WTC11 (cell line): ENCODE measurements at regions not wholly inside any gene's neighbourhood (a gene's known extent, or its start where the extent isn't known, plus 50 kb on each side); places are given as distances from the start of the nearest gene placed in this dataset.

Experiments used
- ATAC-seq: fragments of 200-7000 bp; cut with Tn5 transposase; 2 replicates; pipeline ENCODE4 v1.10.0; 2021; ENCODE audit warnings: mild to moderate bottlenecking, moderate library complexity
- CTCF ChIA-PET: fragments of 300-600 bp; sonication (Branson Sonifier 250); formaldehyde crosslinking; loops from one replicate; lab custom pipeline; 2021; ENCODE audit warnings: antibody characterized with exemption; lab: Charles Lee
- POLR2A ChIA-PET: fragments of 350-600 bp; sonication (Branson Sonifier 250); formaldehyde crosslinking; loops from one replicate; lab custom pipeline; 2021; ENCODE audit warnings: antibody characterized with exemption; lab: Charles Lee
- DNase-seq: peaks from one replicate; pipeline ENCODE4 v3.0.0; 2021; ENCODE audit warnings: low spot score
- H3K27ac Mint-ChIP-seq: 2 replicates; pipeline ENCODE4 v1.8.0; 2021; ENCODE audit warnings: mixed read lengths
- H3K27me3 Mint-ChIP-seq: 2 replicates; pipeline ENCODE4 v1.8.0; 2021; ENCODE audit warnings: low read depth, mild to moderate bottlenecking, moderate library complexity, mixed read lengths
- H3K36me3 Mint-ChIP-seq: 2 replicates; pipeline ENCODE4 v1.8.0; 2021; ENCODE audit warnings: mixed read lengths
- H3K4me1 Mint-ChIP-seq: 2 replicates; pipeline ENCODE4 v1.8.0; 2022; ENCODE audit warnings: mixed read lengths
- H3K4me3 Mint-ChIP-seq: 2 replicates; pipeline ENCODE4 v1.8.0; 2021; ENCODE audit warnings: mild to moderate bottlenecking, moderate library complexity, mixed read lengths
- H3K9me3 Mint-ChIP-seq: 2 replicates; pipeline ENCODE4 v1.8.0; 2021; ENCODE audit warnings: mixed read lengths
- CREB1 ChIP-seq: sonication (generic); formaldehyde crosslinking; IDR thresholded peaks from 2 replicates; pipeline ENCODE4 v1.8.0; 2023; ENCODE audit warnings: mild to moderate bottlenecking, missing genetic modification reagents
- CREM ChIP-seq: sonication (generic); formaldehyde crosslinking; IDR thresholded peaks from 2 replicates; pipeline ENCODE4 v1.8.1; 2022; ENCODE audit warnings: mild to moderate bottlenecking, missing genetic modification reagents, moderate library complexity
- E2F1 ChIP-seq: sonication (generic); formaldehyde crosslinking; IDR thresholded peaks from 2 replicates; pipeline ENCODE4 v1.8.0; 2022; ENCODE audit warnings: mild to moderate bottlenecking, missing genetic modification reagents
- EMX1 ChIP-seq: fragments of 250-450 bp; sonication (Bioruptor Pico); IDR thresholded peaks from 2 replicates; pipeline ENCODE4 v1.8.0; 2021; ENCODE audit warnings: mild to moderate bottlenecking
- ERG ChIP-seq: fragments of 250-450 bp; sonication (Bioruptor Pico); IDR thresholded peaks from 2 replicates; pipeline ENCODE4 v1.8.0; 2021; ENCODE audit warnings: mild to moderate bottlenecking
- ETV6 ChIP-seq: sonication (generic); formaldehyde crosslinking; IDR thresholded peaks from 2 replicates; pipeline ENCODE4 v1.8.1; 2022; ENCODE audit warnings: mild to moderate bottlenecking, missing genetic modification reagents
- IRF1 ChIP-seq: sonication (generic); formaldehyde crosslinking; IDR thresholded peaks from 2 replicates; pipeline ENCODE4 v1.8.0; 2023; ENCODE audit warnings: missing genetic modification reagents
- MXD4 ChIP-seq: fragments of 250-450 bp; sonication (Bioruptor Pico); IDR thresholded peaks from 2 replicates; pipeline ENCODE4 v1.8.0; 2021; ENCODE audit warnings: mild to moderate bottlenecking, moderate library complexity, borderline replicate concordance
- SOX15 ChIP-seq: fragments of 250-450 bp; sonication (Bioruptor Pico); IDR thresholded peaks from 2 replicates; pipeline ENCODE4 v1.9.0; 2021; ENCODE audit warnings: mild to moderate bottlenecking
- TP53 ChIP-seq: sonication (generic); formaldehyde crosslinking; IDR thresholded peaks from 2 replicates; pipeline ENCODE4 v1.8.1; 2023; ENCODE audit warnings: mild to moderate bottlenecking, missing genetic modification reagents
- ZBTB21 ChIP-seq: sonication (generic); formaldehyde crosslinking; IDR thresholded peaks from 2 replicates; pipeline ENCODE4 v1.8.1; 2023; ENCODE audit warnings: mild to moderate bottlenecking, missing genetic modification reagents, borderline replicate concordance
- ZNF121 ChIP-seq: sonication (generic); formaldehyde crosslinking; IDR thresholded peaks from 2 replicates; pipeline ENCODE4 v1.8.0; 2023; ENCODE audit warnings: missing genetic modification reagents
- ZNF232 ChIP-seq: sonication (generic); formaldehyde crosslinking; IDR thresholded peaks from 2 replicates; pipeline ENCODE4 v1.8.0; 2022; ENCODE audit warnings: mild to moderate bottlenecking, missing genetic modification reagents
- TF ChIP-seq, protein P1 (sequence below): fragments of 250-450 bp; sonication (Bioruptor Pico); IDR thresholded peaks from 2 replicates; pipeline ENCODE4 v2.1.2; 2022; ENCODE audit warnings: mild to moderate bottlenecking, moderate library complexity
- TF ChIP-seq, protein P2 (sequence below): sonication (generic); formaldehyde crosslinking; IDR thresholded peaks from 2 replicates; pipeline ENCODE4 v1.8.0; 2023; ENCODE audit warnings: missing genetic modification reagents, mild to moderate bottlenecking, borderline replicate concordance
- TF ChIP-seq, protein P3 (sequence below): sonication (generic); formaldehyde crosslinking; IDR thresholded peaks from 2 replicates; pipeline ENCODE4 v1.8.1; 2022; ENCODE audit warnings: low read depth, mild to moderate bottlenecking, moderate library complexity, missing genetic modification reagents, borderline replicate concordance
- TF ChIP-seq, protein P4 (sequence below): sonication (generic); formaldehyde crosslinking; IDR thresholded peaks from 2 replicates; pipeline ENCODE4 v1.8.1; 2023; ENCODE audit warnings: mild to moderate bottlenecking, missing genetic modification reagents, borderline replicate concordance

GRCh38 chr18:41162191-41162590 is 792.8 kb upstream of the PIK3C3 start:
- no peak for ATAC-seq

DNA sequence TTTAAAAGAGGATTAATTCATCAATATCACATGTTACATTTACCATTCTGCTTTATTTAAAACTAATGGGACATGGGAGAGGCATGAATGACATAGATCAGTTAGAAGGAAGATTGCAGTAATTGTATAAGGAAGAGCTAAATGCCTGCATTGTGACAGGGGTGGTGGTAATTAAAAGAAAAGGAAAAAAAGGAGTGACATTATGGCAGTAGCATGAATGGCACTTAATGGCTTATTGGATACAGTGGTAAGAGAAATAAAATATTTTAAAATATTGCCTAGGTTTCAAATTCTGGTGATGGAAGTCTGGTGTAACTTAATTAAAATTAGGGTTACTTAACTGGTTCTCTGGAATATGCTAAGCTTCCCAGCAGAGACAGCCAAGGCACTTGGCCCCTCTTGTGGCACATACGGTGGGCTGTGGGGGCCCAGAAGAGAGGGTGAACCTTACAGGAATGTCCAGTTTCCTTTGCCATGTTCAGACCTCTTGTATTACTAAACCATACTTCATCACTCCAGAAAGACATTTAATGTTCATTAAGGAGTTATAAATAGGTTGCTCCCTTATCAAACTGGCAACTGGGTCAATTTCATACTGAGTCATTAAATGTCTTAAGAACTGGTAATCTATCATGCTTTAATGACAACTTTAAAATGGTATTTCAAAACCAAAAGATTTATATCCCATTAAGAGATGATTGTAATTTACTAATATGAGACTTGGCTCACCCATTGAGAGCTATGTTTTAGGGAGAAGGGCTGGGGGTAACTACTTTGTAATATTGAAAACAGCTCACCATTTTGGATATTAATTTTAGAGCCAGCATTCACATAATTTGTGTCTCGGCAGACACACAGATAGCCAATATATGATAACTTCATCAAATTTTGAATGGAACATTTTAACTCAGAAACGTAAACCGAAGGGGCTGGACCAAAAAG is 798.9 kb upstream of the PIK3C3 start:
- ChIA-PET CTCF (no interaction called here), POLR2A (no interaction called here)
- Mint-ChIP-seq H3K4me3 (no peak overlapping the region), H3K27me3 (no peaks in the 10 kb centered on the region), H3K27ac (no peak overlapping the region), H3K4me1 (no peaks in the 10 kb centered on the region; the same call in 1 of the 2 replicates), H3K36me3 (no peaks in the 10 kb centered on the region), H3K9me3 (0 out of 2 replicates have a peak, but pooled peaks cover 2% of the 10 kb centered on the region)
- no peak for ATAC-seq
- DNase-seq, result no peak
- TF ChIP-seq CREM (CRISPR knock-in tag) (no peak), TP53 (CRISPR knock-in tag) (no peak), ZNF232 (no peak), EMX1 (CRISPR knock-in tag) (no peak), ETV6 (CRISPR knock-in tag) (no peak), MXD4 (CRISPR knock-in tag) (no peak), ERG (no peak)
- TF ChIP-seq, protein P1, sequence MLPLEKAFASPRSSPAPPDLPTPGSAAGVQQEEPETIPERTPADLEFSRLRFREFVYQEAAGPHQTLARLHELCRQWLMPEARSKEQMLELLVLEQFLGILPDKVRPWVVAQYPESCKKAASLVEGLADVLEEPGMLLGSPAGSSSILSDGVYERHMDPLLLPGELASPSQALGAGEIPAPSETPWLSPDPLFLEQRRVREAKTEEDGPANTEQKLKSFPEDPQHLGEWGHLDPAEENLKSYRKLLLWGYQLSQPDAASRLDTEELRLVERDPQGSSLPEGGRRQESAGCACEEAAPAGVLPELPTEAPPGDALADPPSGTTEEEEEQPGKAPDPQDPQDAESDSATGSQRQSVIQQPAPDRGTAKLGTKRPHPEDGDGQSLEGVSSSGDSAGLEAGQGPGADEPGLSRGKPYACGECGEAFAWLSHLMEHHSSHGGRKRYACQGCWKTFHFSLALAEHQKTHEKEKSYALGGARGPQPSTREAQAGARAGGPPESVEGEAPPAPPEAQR (CRISPR knock-in tag), result no peak
- TF ChIP-seq, protein P2, sequence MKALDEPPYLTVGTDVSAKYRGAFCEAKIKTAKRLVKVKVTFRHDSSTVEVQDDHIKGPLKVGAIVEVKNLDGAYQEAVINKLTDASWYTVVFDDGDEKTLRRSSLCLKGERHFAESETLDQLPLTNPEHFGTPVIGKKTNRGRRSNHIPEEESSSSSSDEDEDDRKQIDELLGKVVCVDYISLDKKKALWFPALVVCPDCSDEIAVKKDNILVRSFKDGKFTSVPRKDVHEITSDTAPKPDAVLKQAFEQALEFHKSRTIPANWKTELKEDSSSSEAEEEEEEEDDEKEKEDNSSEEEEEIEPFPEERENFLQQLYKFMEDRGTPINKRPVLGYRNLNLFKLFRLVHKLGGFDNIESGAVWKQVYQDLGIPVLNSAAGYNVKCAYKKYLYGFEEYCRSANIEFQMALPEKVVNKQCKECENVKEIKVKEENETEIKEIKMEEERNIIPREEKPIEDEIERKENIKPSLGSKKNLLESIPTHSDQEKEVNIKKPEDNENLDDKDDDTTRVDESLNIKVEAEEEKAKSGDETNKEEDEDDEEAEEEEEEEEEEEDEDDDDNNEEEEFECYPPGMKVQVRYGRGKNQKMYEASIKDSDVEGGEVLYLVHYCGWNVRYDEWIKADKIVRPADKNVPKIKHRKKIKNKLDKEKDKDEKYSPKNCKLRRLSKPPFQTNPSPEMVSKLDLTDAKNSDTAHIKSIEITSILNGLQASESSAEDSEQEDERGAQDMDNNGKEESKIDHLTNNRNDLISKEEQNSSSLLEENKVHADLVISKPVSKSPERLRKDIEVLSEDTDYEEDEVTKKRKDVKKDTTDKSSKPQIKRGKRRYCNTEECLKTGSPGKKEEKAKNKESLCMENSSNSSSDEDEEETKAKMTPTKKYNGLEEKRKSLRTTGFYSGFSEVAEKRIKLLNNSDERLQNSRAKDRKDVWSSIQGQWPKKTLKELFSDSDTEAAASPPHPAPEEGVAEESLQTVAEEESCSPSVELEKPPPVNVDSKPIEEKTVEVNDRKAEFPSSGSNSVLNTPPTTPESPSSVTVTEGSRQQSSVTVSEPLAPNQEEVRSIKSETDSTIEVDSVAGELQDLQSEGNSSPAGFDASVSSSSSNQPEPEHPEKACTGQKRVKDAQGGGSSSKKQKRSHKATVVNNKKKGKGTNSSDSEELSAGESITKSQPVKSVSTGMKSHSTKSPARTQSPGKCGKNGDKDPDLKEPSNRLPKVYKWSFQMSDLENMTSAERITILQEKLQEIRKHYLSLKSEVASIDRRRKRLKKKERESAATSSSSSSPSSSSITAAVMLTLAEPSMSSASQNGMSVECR (CRISPR knock-in tag), result no peak

More at GRCh38 chr18:41162191-41162590, 792.8 kb upstream of the PIK3C3 start:
- no peak overlapping the region for H3K27ac Mint-ChIP-seq
- TF ChIP-seq, protein P3, sequence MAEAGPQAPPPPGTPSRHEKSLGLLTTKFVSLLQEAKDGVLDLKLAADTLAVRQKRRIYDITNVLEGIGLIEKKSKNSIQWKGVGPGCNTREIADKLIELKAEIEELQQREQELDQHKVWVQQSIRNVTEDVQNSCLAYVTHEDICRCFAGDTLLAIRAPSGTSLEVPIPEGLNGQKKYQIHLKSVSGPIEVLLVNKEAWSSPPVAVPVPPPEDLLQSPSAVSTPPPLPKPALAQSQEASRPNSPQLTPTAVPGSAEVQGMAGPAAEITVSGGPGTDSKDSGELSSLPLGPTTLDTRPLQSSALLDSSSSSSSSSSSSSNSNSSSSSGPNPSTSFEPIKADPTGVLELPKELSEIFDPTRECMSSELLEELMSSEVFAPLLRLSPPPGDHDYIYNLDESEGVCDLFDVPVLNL (CRISPR knock-in tag), result no peak
- TF ChIP-seq IRF1 (CRISPR knock-in tag) (no peak), E2F1 (CRISPR knock-in tag) (no peak), SOX15 (CRISPR knock-in tag) (no peak), CREB1 (CRISPR knock-in tag) (no peak), ZNF121 (CRISPR knock-in tag) (no peak), ZBTB21 (no peak)
- TF ChIP-seq, protein P4, sequence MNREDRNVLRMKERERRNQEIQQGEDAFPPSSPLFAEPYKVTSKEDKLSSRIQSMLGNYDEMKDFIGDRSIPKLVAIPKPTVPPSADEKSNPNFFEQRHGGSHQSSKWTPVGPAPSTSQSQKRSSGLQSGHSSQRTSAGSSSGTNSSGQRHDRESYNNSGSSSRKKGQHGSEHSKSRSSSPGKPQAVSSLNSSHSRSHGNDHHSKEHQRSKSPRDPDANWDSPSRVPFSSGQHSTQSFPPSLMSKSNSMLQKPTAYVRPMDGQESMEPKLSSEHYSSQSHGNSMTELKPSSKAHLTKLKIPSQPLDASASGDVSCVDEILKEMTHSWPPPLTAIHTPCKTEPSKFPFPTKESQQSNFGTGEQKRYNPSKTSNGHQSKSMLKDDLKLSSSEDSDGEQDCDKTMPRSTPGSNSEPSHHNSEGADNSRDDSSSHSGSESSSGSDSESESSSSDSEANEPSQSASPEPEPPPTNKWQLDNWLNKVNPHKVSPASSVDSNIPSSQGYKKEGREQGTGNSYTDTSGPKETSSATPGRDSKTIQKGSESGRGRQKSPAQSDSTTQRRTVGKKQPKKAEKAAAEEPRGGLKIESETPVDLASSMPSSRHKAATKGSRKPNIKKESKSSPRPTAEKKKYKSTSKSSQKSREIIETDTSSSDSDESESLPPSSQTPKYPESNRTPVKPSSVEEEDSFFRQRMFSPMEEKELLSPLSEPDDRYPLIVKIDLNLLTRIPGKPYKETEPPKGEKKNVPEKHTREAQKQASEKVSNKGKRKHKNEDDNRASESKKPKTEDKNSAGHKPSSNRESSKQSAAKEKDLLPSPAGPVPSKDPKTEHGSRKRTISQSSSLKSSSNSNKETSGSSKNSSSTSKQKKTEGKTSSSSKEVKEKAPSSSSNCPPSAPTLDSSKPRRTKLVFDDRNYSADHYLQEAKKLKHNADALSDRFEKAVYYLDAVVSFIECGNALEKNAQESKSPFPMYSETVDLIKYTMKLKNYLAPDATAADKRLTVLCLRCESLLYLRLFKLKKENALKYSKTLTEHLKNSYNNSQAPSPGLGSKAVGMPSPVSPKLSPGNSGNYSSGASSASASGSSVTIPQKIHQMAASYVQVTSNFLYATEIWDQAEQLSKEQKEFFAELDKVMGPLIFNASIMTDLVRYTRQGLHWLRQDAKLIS (CRISPR knock-in tag), result no peak
- H3K4me3 Mint-ChIP-seq, result no peak overlapping the region
- ChIA-PET CTCF (no interaction called here), POLR2A (no interaction called here)
- no peak for DNase-seq
- no peaks in the 10 kb centered on the region for H3K27me3 Mint-ChIP-seq
- H3K9me3 Mint-ChIP-seq, result 0 out of 2 replicates have a peak, but pooled peaks cover 2% of the 10 kb centered on the region
- H3K4me1 Mint-ChIP-seq, result peaks cover 13% of the 10 kb centered on the region
- no peaks in the 10 kb centered on the region for H3K36me3 Mint-ChIP-seq
